DMS114 treated with DMSO at 0.1 percent for 48 hours (cell line): ENCODE measurements at regions not wholly inside any gene's neighbourhood (a gene's known extent, or its start where the extent isn't known, plus 50 kb on each side); places are given as distances from the start of the nearest gene placed in this dataset.

Experiments
- DNase-seq: peaks from one replicate; lab custom pipeline; 2025; ENCODE audit not compliant: unreplicated experiment; lab: John Stamatoyannopoulos, UW

GRCh38 chr4:176005766-176006165, 59.9 kb upstream of the WDR17 start:
- no peak for DNase-seq

- no peak for DNase-seq
These were observed 56.4 kb upstream of the WDR17 start for GRCh38 chr4:176009254-176009653.

DNA sequence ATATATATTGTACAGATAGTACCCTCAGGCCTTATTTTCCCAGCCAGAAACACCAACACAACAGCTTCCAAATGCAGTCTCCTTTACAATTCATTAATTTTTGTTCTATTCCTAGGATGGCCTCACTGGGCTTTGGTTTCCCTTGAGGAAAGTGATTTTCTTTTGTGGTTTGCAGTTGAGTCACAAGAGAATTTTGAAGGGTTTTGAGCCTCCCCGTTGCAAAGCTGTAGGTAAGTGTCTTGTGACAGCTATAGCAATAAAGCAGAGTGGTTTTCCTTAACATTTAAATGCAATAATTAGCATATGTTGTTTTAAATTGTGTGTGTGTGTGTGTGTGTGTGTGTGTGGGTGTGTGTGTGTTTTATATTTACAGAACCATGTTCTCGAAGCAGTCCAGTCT, 54.1 kb upstream of the WDR17 start:
- DNase-seq = no peak

DNA sequence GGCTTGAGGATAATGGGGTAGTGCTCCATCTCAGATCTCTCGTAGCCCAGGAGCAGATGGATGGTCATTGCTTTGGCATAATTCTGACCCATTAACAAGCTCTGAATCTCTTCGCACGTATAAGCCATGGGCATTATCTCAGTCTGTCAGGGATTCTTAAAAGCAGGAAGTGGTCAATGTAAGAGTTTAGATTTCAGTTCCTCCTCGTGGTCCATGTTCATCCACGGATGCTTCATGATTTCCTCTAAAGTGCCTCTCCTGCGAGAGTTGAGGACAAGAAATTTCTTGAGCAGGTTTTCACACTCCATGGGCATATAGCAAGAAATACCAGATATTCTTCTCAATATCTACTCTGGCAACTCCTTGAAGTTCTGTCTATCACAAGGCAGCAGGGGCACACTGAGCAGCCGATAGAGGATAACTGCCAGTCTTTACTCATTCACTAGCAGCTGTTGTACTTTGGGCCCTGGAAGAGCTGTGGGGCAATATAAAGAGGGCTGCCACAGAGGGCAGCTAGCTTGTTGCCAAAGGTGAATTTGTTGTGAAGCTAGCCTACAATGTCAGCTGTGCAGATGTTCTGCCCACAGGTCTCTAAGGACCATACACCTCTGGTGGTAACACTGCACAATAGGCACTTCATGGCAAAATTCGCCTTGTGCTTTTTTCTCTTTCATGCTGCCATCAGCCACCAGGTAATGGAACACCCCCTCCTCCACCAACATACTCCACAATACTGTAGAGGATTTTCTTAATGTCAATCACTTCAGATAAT, 52.0 kb upstream of the WDR17 start:
- no peak for DNase-seq

GRCh38 chr4:176014583-176015108, 51.0 kb upstream of the WDR17 start:
- DNase-seq = no peak
